GM19397 (cell line): ENCODE measurements at regions not wholly inside any gene's neighbourhood (a gene's known extent, or its start where the extent isn't known, plus 50 kb on each side); places are given as distances from the start of the nearest gene placed in this dataset.
"Not testable (repeated sequence)": the region's sequence is repeated elsewhere in the genome, so short reads cannot be mapped to it uniquely, and the experiment has no call there.

Source experiments
- ATAC-seq: cut with Tn5 transposase; IDR thresholded peaks from one replicate; pipeline ENCODE4 v1.9.1; 2021; ENCODE audit warnings: mild to moderate bottlenecking, moderate library complexity; ENCODE audit not compliant: unreplicated experiment

DNA sequence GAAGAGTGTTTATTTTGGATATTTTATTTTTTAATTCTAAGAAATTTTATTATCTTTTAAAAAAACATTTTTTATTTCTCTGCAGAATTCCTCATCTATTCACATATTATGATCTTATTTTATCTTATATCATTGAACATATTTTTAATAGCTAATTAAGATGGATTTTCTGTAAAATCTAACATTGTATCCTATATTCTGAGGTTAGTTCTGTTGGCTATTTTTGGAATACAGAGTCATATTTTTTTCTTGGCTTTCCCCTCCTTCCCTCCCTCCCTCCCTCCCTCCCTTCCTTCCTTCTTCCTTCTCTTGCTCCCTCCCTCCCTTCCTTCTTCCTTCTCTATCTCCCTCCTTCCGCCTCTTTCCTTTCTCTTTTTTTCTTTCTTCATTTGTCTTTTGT lies 2326.6 kb upstream of the RAG2 start:
- ATAC-seq, result no peak

- no peak for ATAC-seq
Observed at GRCh38 chr11:38900211-38900610, 2302.2 kb upstream of the RAG2 start.

- ATAC-seq, result not testable (repeated sequence)
Observed at GRCh38 chr11:38894201-38894600, 2296.2 kb upstream of the RAG2 start.

DNA sequence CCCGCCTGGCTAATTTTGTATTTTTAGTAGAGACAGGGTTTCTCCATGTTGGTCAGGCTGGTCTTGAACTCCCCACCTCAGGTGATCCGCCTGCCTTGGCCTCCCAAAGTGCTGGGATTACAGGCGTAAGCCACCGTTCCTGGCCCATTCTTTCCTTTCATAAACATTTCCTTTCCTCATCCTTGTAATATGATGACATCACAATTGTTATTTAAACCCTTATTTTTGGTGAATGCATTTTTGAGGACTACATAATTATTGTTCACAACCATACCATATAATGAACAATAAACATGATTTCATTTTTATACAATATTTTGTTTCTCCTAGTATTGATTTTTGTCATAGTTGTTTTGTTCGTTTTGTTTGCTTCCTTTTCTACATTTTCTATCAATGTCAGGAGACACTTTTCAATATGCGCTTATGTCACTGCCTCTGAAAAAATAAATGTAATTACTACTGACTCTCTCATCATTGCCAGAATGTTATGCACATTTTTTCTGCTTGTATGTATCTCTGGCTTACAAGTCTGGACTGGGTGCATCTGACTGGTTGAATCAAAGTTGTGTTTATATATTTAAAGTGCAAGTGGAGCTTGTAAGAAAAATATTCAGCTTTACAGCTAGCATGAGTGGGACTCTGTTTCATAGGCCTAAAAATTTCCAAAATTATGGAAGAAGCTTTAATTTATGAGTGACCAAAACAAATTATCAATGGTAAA lies 2286.3 kb upstream of the RAG2 start:
- no peak for ATAC-seq

DNA sequence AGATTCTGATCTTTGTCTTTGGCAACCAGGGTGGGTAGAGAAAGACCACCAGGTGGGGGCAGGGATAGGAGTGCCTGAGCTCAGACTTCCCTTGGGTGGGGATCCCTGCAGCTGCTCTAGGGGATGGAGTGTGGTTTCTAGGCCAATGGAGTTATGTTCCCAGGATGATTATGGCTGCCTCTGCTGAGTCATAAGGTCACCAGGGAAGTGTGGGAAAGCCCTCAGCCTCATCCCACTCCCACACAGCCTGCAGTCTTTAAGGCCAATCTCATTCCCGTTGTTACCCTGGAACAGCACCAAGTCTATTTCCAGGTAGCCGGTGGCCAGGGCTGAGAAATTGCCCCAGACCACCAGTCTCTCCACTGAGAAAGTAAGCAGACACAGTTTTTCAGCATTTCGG lies 2269.3 kb upstream of the RAG2 start:
- ATAC-seq, result no peak

DNA sequence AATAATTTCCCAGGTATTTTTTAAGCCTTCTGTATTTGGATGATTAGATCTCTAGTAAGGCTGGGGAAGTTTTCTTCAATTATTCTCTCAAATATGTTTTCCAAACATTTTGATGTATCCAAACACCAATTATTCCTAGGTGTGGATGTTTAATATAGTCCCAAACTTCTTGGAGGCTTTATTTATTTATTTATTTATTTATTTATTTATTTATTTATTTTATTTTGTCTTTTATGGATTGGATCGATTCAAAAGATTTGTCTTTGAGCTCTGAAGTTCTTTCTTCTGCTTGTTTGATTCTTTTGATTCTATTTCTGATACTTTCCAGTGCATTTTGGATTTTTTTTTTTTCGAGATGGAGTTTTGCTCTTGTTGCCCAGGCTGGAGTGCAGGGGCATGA lies 2267.9 kb upstream of the RAG2 start:
- ATAC-seq, result no peak

GRCh38 chr11:38842991-38843390 lies 2245.0 kb upstream of the RAG2 start:
- no peak for ATAC-seq

- ATAC-seq, result no peak
Observed at GRCh38 chr11:38839071-38839470, 2241.0 kb upstream of the RAG2 start.

GRCh38 chr11:38835966-38836365 lies 2237.9 kb upstream of the RAG2 start:
- ATAC-seq, result no peak

- no peak for ATAC-seq
Observed at GRCh38 chr11:38824573-38824972, 2226.5 kb upstream of the RAG2 start.

DNA sequence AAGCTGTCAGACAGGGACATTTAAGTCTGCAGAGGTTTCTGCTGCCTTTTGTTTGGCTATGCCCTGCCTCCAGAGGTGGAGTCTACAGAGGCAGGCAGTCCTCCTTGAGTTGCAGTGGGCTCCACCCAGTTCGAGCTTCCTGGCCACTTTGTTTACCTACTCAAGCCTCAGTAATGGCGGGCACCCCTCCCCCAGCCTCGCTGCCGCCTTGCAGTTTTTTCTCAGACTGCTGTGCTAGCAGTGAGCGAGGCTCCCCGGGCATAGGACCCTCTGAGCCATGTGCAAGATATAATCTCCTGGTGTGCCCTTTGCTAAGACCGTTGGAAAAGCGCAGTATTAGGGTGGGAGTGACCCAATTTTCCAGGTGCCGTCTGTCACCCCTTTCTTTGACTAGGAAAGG lies 2223.8 kb upstream of the RAG2 start:
- not testable (repeated sequence) for ATAC-seq

DNA sequence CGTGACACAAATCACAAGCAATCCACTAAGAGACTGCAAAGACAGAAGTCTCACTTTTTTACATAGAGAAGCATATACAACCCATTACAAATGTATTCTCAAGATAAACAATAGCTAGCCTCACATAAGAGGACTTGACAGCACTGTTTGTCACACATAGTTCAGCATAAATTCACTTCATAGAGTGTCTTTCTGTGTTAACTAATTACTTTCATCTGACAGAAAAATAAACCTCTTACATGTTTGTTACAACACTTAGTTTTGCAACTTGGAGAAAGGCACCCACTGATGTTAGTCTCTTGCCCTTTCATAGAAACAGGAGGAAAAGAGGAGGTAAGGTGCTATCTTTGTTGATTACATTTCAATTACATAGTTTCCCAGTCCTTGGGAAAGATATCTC lies 2221.9 kb upstream of the RAG2 start:
- no peak for ATAC-seq

DNA sequence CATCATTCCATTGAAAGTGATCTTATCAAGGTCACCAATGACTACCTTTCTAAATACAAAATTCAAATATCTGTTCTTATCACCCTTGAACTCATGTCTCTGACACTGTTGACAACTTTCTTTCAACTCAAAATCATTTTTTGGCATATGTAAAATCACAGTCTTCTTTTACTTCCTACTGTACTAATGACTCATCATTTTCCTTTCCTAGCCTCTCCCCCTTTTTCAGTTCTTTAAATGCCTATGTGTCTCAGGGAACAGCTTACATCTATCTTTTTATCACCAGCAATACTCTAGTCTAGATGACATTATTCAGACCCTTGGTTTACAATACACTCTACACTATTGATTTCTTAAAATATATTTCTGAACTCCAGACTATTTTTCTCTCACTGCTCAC lies 2220.7 kb upstream of the RAG2 start:
- no peak for ATAC-seq

GRCh38 chr11:38814670-38815069 lies 2216.6 kb upstream of the RAG2 start:
- no peak for ATAC-seq

GRCh38 chr11:38809521-38809920 lies 2211.5 kb upstream of the RAG2 start:
- no peak for ATAC-seq

GRCh38 chr11:38796281-38796680 lies 2198.2 kb upstream of the RAG2 start:
- ATAC-seq, result no peak

- ATAC-seq, result no peak
Observed at GRCh38 chr11:38795027-38795426, 2197.0 kb upstream of the RAG2 start.

DNA sequence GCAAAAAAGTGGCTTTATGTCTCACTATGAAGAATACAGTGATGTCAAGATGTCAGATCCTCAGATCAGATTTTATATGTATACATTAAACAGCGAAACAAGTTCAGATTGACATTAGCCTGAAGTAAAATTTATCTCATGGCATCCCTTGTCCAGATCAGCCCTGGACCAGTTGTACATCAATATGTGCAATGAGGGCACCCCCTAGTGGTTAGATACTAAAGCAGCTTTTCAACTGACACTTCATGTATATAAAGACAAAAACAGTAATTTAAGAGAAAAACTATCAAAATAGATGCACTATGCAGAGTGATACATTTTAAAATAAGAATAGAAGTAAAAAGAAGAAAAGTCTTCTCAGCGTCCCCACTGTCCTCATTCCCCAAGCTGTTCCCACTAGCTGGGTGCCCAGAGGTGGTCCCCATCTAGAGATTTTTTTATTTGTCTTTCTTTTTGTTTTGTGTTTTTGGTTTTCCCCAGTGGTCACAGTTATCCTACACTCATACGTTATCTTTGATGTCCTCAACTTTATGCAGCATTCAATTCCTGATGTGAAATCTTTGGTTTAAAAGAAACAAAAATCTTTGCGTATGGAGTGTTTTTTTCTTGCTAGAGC lies 2193.4 kb upstream of the RAG2 start:
- ATAC-seq, result no peak

DNA sequence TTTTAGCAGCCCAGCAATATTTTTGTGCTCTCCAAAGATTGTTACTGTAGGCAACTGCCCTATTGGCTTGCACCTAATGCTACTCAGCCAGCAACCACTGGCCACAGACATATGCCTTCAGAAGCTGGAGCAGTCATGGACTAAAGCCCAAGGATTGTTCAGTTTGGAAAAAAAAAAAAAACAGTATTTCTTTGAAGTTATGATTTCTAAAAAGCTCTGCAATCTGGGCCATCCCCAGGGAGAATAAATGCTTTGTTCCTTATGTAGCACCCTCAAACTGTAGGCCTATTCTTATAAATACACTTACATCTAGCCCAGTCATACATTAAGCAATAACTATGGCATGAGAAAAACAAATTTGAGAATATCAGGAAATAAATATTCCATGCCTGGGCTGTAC lies 2190.5 kb upstream of the RAG2 start:
- no peak for ATAC-seq

GRCh38 chr11:38784164-38784563 lies 2186.1 kb upstream of the RAG2 start:
- ATAC-seq, result no peak

DNA sequence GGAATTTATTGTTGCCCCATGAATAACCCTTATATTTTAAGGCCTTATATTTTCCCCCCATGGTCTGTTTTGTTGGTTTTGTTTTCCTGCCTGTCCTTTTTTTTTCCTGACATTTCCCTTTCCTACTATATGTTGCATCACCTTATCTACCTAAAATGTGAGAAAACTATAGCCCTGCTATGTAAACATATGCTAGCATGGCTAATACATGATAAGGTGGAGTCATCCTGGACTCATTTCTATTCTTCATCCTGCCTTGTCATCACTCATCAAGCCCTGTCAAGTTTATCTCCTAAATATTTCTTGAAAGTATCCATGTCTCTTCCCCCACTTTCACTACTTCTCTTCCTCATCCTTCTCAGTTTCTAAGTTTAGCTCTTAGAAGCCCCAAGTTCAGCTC lies 2168.8 kb upstream of the RAG2 start:
- no peak for ATAC-seq

DNA sequence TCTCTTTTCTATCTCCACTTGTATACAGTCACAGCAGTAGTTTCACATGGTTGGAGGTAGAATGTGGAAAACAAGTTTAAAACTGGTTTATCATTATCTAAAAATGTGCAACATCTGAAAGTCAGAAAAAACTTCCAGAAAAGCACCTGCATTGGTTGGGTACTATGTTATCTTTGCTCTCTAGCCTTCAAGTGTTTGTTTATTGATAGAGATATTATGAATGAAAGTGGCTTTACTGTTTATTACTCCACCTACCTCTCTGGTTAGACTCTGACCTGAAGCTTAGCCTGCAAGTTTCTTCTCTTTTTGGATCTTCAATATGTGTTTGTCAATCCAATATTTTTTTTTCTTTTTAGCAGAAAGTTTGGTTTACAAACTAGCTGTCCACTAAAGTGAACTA lies 2161.4 kb upstream of the RAG2 start:
- ATAC-seq, result no peak

DNA sequence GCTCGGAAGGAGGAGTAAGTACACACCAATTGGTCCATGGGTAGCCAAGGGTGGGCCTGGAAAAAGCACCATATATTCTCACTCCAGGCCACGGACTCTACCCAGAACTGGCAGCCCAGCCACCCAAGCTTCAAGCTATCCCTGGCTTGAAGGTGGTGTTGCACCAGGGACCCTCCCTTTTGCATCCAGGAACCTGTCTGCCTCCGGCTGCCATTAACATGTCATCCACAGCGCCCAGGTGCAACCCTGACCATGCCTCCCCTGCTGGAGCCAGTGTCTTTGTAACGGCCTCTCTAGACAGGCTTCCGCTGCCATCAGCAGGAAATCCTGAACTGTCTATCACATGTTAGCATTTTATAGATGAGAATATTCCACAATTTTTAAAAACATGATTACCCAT lies 2158.5 kb upstream of the RAG2 start:
- ATAC-seq, result no peak
